SK-N-SH (cell line): ENCODE measurements at regions not wholly inside any gene's neighbourhood (a gene's known extent, or its start where the extent isn't known, plus 50 kb on each side); places are given as distances from the start of the nearest gene placed in this dataset.

Experiments used
- EP300 ChIP-seq, 2 experiments: IDR thresholded peaks; 2 replicates each; pipeline versions ENCODE4 v1.4.0 to v1.6.1; 2012; ENCODE audit warnings: borderline replicate concordance in 1 of 2, low read depth in 1 of 2, low read length in 1 of 2
- EZH2phosphoT487 ChIP-seq: fragments of 200-600 bp; sonication (generic); IDR thresholded peaks from 2 replicates; pipeline ENCODE4 v1.6.1; 2017; ENCODE audit warnings: low read depth, mixed run types, mild to moderate bottlenecking, antibody characterized with exemption, moderate library complexity, borderline replicate concordance
- FOXM1 ChIP-seq: IDR thresholded peaks from 2 replicates; pipeline ENCODE4 v1.4.0; 2012; ENCODE audit warnings: low read depth, mild to moderate bottlenecking
- NRF1 ChIP-seq: IDR thresholded peaks from 2 replicates; pipeline ENCODE4 v1.6.1; 2012; ENCODE audit warnings: low read depth, mild to moderate bottlenecking, low read length
- RFX5 ChIP-seq: IDR thresholded peaks from 2 replicates; pipeline ENCODE4 v1.6.1; 2012; ENCODE audit warnings: mild to moderate bottlenecking, improper control_type of control experiment, low read length
- SMC3 ChIP-seq: IDR thresholded peaks from 2 replicates; pipeline ENCODE4 v1.6.1; 2012; ENCODE audit warnings: low read depth, low read length, improper control_type of control experiment
- TAF1 ChIP-seq: IDR thresholded peaks from 2 replicates; pipeline ENCODE4 v1.6.1; 2012; ENCODE audit warnings: low read depth, mild to moderate bottlenecking, low read length, moderate library complexity, borderline replicate concordance
- TF ChIP-seq, protein P1 (sequence below): IDR thresholded peaks from 2 replicates; pipeline ENCODE4; 2012
- TF ChIP-seq, protein P2 (sequence below): fragments of 200-600 bp; sonication (generic); IDR thresholded peaks from 2 replicates; pipeline ENCODE4 v1.6.1; 2017; ENCODE audit warnings: antibody characterized with exemption, mild to moderate bottlenecking, moderate library complexity
- TF ChIP-seq, protein P3 (sequence below): IDR thresholded peaks from 2 replicates; pipeline ENCODE4 v1.4.0; 2012; ENCODE audit warnings: low read depth
- TF ChIP-seq, protein P4 (sequence below): IDR thresholded peaks from 2 replicates; pipeline ENCODE4 v1.6.1; 2012; ENCODE audit warnings: mild to moderate bottlenecking, low read depth, low read length, moderate library complexity

DNA sequence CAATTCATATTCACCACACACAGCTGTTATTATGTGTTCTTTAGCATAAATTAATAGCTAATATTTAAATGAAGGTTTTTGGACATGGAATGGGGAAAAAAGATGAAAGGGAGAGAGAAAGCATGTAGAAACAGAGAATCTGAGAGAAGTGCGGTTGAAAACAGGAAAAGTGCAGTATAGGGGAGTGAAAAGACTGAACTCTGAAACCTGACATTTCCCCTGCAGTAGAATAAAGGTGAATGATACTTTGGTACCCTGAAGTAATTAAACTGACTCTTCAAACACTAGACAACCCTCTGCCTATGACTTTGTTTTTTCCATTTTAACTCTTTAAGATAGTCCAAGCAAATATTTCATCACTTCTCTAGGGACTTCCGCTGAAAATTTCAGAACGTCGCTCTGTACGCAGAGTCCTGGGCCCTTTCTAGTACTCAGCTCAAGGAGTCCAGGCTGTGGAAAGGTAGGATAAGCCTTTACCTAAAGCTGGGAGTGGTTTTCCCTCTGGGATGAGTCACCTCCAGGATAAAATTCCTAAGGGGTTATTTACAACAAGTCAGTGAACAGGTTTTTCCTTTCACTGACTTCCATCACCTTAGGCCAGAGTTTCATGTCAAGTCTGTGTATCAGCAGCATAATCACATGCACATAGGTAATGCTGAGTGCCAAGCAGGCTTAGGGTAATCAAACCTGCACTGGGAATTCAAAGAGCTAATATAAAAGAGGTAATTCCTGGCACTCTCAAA lies 614.5 kb downstream of the PKHD1 start:
- TF ChIP-seq, protein P1, sequence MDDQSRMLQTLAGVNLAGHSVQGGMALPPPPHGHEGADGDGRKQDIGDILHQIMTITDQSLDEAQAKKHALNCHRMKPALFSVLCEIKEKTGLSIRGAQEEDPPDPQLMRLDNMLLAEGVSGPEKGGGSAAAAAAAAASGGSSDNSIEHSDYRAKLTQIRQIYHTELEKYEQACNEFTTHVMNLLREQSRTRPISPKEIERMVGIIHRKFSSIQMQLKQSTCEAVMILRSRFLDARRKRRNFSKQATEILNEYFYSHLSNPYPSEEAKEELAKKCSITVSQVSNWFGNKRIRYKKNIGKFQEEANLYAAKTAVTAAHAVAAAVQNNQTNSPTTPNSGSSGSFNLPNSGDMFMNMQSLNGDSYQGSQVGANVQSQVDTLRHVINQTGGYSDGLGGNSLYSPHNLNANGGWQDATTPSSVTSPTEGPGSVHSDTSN = no peak
- TF ChIP-seq, protein P2, sequence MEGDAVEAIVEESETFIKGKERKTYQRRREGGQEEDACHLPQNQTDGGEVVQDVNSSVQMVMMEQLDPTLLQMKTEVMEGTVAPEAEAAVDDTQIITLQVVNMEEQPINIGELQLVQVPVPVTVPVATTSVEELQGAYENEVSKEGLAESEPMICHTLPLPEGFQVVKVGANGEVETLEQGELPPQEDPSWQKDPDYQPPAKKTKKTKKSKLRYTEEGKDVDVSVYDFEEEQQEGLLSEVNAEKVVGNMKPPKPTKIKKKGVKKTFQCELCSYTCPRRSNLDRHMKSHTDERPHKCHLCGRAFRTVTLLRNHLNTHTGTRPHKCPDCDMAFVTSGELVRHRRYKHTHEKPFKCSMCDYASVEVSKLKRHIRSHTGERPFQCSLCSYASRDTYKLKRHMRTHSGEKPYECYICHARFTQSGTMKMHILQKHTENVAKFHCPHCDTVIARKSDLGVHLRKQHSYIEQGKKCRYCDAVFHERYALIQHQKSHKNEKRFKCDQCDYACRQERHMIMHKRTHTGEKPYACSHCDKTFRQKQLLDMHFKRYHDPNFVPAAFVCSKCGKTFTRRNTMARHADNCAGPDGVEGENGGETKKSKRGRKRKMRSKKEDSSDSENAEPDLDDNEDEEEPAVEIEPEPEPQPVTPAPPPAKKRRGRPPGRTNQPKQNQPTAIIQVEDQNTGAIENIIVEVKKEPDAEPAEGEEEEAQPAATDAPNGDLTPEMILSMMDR = no peak
- no peak for TF ChIP-seq NRF1
- no peak for TF ChIP-seq EP300 (IDR thresholded peaks at IDR 0.05; ENCODE audit: borderline replicate concordance in 1 of 2, low read depth in 1 of 2, low read length in 1 of 2)
- TF ChIP-seq, protein P3, sequence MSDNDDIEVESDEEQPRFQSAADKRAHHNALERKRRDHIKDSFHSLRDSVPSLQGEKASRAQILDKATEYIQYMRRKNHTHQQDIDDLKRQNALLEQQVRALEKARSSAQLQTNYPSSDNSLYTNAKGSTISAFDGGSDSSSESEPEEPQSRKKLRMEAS = no peak
- no peak for TF ChIP-seq TAF1
- no peak for TF ChIP-seq EZH2phosphoT487
- TF ChIP-seq, protein P4, sequence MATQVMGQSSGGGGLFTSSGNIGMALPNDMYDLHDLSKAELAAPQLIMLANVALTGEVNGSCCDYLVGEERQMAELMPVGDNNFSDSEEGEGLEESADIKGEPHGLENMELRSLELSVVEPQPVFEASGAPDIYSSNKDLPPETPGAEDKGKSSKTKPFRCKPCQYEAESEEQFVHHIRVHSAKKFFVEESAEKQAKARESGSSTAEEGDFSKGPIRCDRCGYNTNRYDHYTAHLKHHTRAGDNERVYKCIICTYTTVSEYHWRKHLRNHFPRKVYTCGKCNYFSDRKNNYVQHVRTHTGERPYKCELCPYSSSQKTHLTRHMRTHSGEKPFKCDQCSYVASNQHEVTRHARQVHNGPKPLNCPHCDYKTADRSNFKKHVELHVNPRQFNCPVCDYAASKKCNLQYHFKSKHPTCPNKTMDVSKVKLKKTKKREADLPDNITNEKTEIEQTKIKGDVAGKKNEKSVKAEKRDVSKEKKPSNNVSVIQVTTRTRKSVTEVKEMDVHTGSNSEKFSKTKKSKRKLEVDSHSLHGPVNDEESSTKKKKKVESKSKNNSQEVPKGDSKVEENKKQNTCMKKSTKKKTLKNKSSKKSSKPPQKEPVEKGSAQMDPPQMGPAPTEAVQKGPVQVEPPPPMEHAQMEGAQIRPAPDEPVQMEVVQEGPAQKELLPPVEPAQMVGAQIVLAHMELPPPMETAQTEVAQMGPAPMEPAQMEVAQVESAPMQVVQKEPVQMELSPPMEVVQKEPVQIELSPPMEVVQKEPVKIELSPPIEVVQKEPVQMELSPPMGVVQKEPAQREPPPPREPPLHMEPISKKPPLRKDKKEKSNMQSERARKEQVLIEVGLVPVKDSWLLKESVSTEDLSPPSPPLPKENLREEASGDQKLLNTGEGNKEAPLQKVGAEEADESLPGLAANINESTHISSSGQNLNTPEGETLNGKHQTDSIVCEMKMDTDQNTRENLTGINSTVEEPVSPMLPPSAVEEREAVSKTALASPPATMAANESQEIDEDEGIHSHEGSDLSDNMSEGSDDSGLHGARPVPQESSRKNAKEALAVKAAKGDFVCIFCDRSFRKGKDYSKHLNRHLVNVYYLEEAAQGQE = no peak
- no peak for TF ChIP-seq FOXM1
- TF ChIP-seq RFX5 = no peak
- TF ChIP-seq SMC3 = no peak
